ENCODE measurements at regions not wholly inside any gene's neighbourhood (a gene's known extent, or its start where the extent isn't known, plus 50 kb on each side); places are given as distances from the start of the nearest gene placed in this dataset.

DNA sequence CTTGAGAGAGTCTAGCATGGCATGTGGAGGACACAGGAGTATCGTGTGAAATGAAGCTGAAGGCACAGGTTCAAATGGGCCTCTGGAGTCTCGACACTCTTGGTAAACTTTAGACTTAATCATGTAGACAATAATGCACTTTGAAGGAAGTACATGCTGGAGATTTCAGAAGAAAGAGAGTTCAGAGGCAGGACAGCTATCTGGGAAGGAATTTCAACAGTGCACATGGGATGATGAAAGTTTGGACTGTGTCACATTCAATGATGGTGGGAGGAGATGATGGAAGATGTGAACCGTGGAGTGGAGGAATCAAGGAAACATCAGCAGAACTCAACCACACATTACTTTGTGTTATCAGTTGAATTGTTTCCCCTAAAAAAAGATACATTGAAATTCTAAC lies 88.6 kb upstream of the PAPPA start:
- Histone ChIP-seq H3K27me3 (ENCODE audit: control insufficient read depth in 1 of 2, insufficient read depth in 2 of 2, low read length in 2 of 2) (no peaks in the 10 kb centered on the region), H3K4me1 (ENCODE audit: control insufficient read depth in 2 of 2, insufficient read depth in 2 of 2, low read length in 1 of 2) (no peaks in the 10 kb centered on the region), H3K27ac (ENCODE audit: low read depth in 2 of 2, low read length in 1 of 2) (no peak overlapping the region), H3K36me3 (ENCODE audit: control insufficient read depth in 2 of 2, insufficient read depth in 2 of 2, low read length in 1 of 2) (no peaks in the 10 kb centered on the region), H3K4me3 (ENCODE audit: low read depth in 1 of 2, low read length in 2 of 2) (no peak overlapping the region), H3K9me3 (ENCODE audit: control insufficient read depth in 2 of 2, insufficient read depth in 1 of 2, low read depth in 1 of 2, low read length in 1 of 2) (no peaks in the 10 kb centered on the region)
- WGBS, 2 donors = 89% methylated on average over 3 of the region's 3 CpGs

DNA sequence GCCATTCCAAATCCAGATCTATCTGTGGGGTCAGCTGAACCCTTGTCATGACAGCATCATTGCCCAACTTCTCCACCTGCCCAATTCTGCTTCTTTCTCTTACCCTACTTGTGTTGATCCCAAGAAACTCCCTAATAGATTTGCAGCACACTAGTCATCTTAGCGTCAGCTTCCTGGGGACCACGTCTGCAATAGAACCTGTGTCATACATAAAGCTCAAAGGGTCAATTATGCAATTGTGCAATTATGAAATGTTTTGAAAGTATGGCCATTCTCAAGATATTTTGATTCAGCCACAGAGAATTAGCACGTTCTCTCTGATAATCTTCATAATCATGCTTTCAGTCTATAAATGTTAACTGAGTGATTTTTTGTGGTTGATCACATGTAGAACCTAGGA lies 87.4 kb upstream of the PAPPA start:
- H3K4me3 ChIP-seq (ENCODE audit: low read depth in 1 of 2, low read length in 2 of 2) = no peak overlapping the region
- H3K36me3 ChIP-seq (ENCODE audit: control insufficient read depth in 2 of 2, insufficient read depth in 2 of 2, low read length in 1 of 2) = no peaks in the 10 kb centered on the region
- WGBS, 2 donors = 87 to 90% methylated on average over 3 of the region's 3 CpGs
- no peak overlapping the region for H3K27ac ChIP-seq (ENCODE audit: low read depth in 2 of 2, low read length in 1 of 2)
- H3K27me3 ChIP-seq (ENCODE audit: control insufficient read depth in 1 of 2, insufficient read depth in 2 of 2, low read length in 2 of 2) = no peaks in the 10 kb centered on the region
- no peaks in the 10 kb centered on the region for H3K9me3 ChIP-seq (ENCODE audit: control insufficient read depth in 2 of 2, insufficient read depth in 1 of 2, low read depth in 1 of 2, low read length in 1 of 2)
- no peaks in the 10 kb centered on the region for H3K4me1 ChIP-seq (ENCODE audit: control insufficient read depth in 2 of 2, insufficient read depth in 2 of 2, low read length in 1 of 2)

DNA sequence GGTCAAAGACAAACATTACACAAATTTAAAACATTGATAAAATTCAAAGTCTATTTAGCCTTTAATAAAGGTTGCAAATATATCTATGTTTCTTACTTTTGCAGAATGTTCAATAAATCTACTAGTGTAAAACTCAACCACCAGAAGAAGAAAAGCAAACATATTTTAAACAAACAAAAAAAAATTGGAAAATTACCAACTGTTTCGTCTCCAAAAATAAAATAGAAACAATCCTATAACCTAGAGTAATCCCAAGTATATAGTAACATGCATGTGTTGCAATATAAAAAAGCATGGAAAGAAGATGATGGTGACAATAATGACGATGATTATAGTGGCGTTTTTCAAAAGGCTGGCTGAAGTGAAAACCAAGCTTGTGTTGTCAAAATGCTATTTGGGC lies 86.0 kb upstream of the PAPPA start:
- Histone ChIP-seq H3K27me3 (ENCODE audit: control insufficient read depth in 1 of 2, insufficient read depth in 2 of 2, low read length in 2 of 2) (no peaks in the 10 kb centered on the region), H3K9me3 (ENCODE audit: control insufficient read depth in 2 of 2, insufficient read depth in 1 of 2, low read depth in 1 of 2, low read length in 1 of 2) (no peaks in the 10 kb centered on the region), H3K36me3 (ENCODE audit: control insufficient read depth in 2 of 2, insufficient read depth in 2 of 2, low read length in 1 of 2) (no peaks in the 10 kb centered on the region), H3K4me1 (ENCODE audit: control insufficient read depth in 2 of 2, insufficient read depth in 2 of 2, low read length in 1 of 2) (no peaks in the 10 kb centered on the region), H3K27ac (ENCODE audit: low read depth in 2 of 2, low read length in 1 of 2) (no peak overlapping the region), H3K4me3 (ENCODE audit: low read depth in 1 of 2, low read length in 2 of 2) (no peak overlapping the region)
- WGBS, 2 donors = 66 to 68% methylated on average over 3 of the region's 3 CpGs

DNA sequence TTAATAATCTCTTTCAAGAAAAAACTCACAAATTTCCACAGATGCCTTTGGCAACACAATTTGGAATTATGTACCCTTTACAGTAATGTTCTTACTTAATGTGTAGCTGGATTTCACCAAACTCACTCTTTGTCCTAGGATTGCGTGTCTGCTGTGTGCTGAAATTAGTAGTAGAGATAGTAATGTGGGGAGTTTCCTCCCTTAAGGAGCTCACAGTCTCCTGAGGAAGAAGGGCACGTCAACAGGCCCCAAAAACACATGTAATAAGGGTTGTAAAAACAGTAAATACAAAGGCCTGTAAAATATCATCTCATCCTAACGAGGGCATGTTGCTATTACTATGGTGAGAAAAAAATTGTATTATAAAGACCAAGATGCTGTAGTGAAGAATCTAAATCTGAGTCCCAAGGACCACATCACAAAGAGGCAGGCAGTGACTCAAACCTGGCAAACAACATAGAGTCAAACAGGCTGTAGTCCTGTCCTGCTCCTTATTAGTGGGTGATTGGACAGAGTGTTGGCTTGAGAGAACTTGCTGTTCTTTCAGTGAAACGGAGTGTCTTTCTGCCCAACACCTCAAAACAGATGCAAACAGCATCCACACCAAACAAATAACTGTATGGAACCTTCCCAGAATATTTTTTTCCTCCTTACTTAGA lies 83.2 kb upstream of the PAPPA start:
- Histone ChIP-seq H3K9me3 (ENCODE audit: control insufficient read depth in 2 of 2, insufficient read depth in 1 of 2, low read depth in 1 of 2, low read length in 1 of 2) (no peaks in the 10 kb centered on the region), H3K4me3 (ENCODE audit: low read depth in 1 of 2, low read length in 2 of 2) (no peak overlapping the region), H3K4me1 (ENCODE audit: control insufficient read depth in 2 of 2, insufficient read depth in 2 of 2, low read length in 1 of 2) (peaks cover 0 to 1% of the 10 kb centered on the region in 2 donors), H3K27me3 (ENCODE audit: control insufficient read depth in 1 of 2, insufficient read depth in 2 of 2, low read length in 2 of 2) (no peaks in the 10 kb centered on the region), H3K36me3 (ENCODE audit: control insufficient read depth in 2 of 2, insufficient read depth in 2 of 2, low read length in 1 of 2) (no peaks in the 10 kb centered on the region), H3K27ac (ENCODE audit: low read depth in 2 of 2, low read length in 1 of 2) (no peak overlapping the region)
- WGBS, 2 donors = 73% methylated on average over 4 of the region's 4 CpGs

DNA sequence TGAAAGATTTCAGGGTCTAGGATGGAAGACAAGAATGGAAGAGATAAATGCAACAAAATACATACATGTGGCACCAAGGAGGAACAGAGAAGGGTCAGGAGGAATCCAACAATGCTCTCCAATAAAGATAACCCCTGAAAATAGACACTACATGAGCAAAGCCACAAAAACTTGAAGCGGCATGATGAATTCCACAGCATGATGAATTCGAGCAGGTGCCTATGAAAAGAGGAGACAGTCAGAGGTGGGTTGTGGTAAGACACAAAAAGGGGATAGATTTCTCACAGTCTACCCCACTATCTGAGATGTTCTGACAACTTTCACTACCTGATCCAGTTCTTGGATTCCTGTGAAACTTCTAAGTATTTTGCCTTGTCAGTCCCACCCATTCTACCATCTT lies 81.5 kb upstream of the PAPPA start:
- no peaks in the 10 kb centered on the region for H3K27me3 ChIP-seq (ENCODE audit: control insufficient read depth in 1 of 2, insufficient read depth in 2 of 2, low read length in 2 of 2)
- H3K9me3 ChIP-seq (ENCODE audit: control insufficient read depth in 2 of 2, insufficient read depth in 1 of 2, low read depth in 1 of 2, low read length in 1 of 2) = no peaks in the 10 kb centered on the region
- H3K36me3 ChIP-seq (ENCODE audit: control insufficient read depth in 2 of 2, insufficient read depth in 2 of 2, low read length in 1 of 2) = no peaks in the 10 kb centered on the region
- 78 to 89% methylated on average over 2 of the region's 2 CpGs for WGBS, 2 donors
- no peak overlapping the region for H3K27ac ChIP-seq (ENCODE audit: low read depth in 2 of 2, low read length in 1 of 2)
- H3K4me3 ChIP-seq (ENCODE audit: low read depth in 1 of 2, low read length in 2 of 2) = no peak overlapping the region
- H3K4me1 ChIP-seq (ENCODE audit: control insufficient read depth in 2 of 2, insufficient read depth in 2 of 2, low read length in 1 of 2) = peaks cover 0 to 1% of the 10 kb centered on the region in 2 donors

DNA sequence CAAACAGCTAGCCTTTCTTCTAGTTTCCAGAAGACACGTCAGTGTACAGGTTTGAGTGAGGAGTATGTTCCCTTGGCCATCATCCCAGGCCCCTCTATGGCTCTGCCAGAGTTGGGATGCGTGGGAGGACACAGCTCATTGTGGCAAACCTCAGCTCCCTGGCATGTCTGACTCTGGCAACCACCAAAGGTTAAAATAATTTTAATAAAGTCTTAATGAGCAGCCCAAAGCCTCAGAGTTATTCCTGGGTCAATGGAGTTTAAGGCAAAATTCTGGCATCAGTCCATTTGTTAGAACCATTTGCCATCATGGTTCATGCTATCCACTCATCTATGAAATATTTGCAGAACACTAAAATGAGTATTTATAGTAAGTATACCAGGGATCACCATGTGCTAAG lies 79.8 kb upstream of the PAPPA start:
- H3K27ac ChIP-seq (ENCODE audit: low read depth in 2 of 2, low read length in 1 of 2) = peak overlapping the region in 1 of 2 donors; percentile 11
- H3K36me3 ChIP-seq (ENCODE audit: control insufficient read depth in 2 of 2, insufficient read depth in 2 of 2, low read length in 1 of 2) = no peaks in the 10 kb centered on the region
- no peaks in the 10 kb centered on the region for H3K9me3 ChIP-seq (ENCODE audit: control insufficient read depth in 2 of 2, insufficient read depth in 1 of 2, low read depth in 1 of 2, low read length in 1 of 2)
- 40 to 51% methylated on average over 2 of the region's 2 CpGs for WGBS, 2 donors
- peaks cover 0 to 1% of the 10 kb centered on the region in 2 donors for H3K4me1 ChIP-seq (ENCODE audit: control insufficient read depth in 2 of 2, insufficient read depth in 2 of 2, low read length in 1 of 2)
- H3K27me3 ChIP-seq (ENCODE audit: control insufficient read depth in 1 of 2, insufficient read depth in 2 of 2, low read length in 2 of 2) = no peaks in the 10 kb centered on the region
- H3K4me3 ChIP-seq (ENCODE audit: low read depth in 1 of 2, low read length in 2 of 2) = no peak overlapping the region

DNA sequence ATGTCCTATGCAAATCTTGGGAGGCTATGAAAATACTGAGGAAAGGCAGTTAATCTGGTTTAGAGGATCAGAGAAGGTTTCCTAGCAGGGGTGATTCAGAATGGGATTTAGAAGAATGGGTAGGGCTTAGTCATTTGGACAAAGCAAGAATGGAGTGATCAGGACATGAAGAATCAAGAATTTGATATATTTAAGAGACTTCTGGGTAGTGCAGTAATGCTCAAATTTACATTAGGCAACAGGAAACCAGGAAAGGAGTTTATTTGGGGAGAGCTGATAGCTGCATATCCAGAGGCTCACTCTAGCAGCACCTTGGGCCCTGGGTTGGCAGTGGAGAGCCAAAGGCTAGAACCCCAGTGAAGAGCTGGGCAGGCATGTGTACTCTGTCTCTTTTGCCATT lies 78.9 kb upstream of the PAPPA start:
- Histone ChIP-seq H3K9me3 (ENCODE audit: control insufficient read depth in 2 of 2, insufficient read depth in 1 of 2, low read depth in 1 of 2, low read length in 1 of 2) (no peaks in the 10 kb centered on the region), H3K4me1 (ENCODE audit: control insufficient read depth in 2 of 2, insufficient read depth in 2 of 2, low read length in 1 of 2) (peaks cover 0 to 1% of the 10 kb centered on the region in 2 donors), H3K27me3 (ENCODE audit: control insufficient read depth in 1 of 2, insufficient read depth in 2 of 2, low read length in 2 of 2) (no peaks in the 10 kb centered on the region), H3K27ac (ENCODE audit: low read depth in 2 of 2, low read length in 1 of 2) (peak overlapping the region; percentile 1 to 79), H3K36me3 (ENCODE audit: control insufficient read depth in 2 of 2, insufficient read depth in 2 of 2, low read length in 1 of 2) (no peaks in the 10 kb centered on the region), H3K4me3 (ENCODE audit: low read depth in 1 of 2, low read length in 2 of 2) (no peak overlapping the region)

DNA sequence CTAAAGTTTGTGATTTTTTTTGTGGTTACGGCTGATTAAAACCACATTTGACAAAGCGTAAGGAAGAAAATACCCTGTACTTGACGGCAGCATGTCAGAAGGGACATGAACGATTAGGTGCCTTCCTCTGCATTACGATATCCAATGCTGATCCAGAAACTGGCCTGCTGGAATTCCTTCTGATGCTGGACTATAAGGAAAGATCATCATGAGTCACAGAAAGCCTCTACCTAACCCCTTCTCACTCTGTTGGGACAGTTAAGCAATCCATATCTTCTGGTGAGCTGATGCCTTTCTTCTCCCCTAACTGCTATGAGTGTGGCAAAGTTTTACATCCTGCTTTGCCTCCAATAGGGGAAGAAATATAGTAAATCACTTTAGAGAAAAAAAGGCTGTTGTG lies 78.4 kb upstream of the PAPPA start:
- Histone ChIP-seq H3K36me3 (ENCODE audit: control insufficient read depth in 2 of 2, insufficient read depth in 2 of 2, low read length in 1 of 2) (no peaks in the 10 kb centered on the region), H3K4me3 (ENCODE audit: low read depth in 1 of 2, low read length in 2 of 2) (no peak overlapping the region), H3K4me1 (ENCODE audit: control insufficient read depth in 2 of 2, insufficient read depth in 2 of 2, low read length in 1 of 2) (peaks cover 0 to 1% of the 10 kb centered on the region in 2 donors), H3K9me3 (ENCODE audit: control insufficient read depth in 2 of 2, insufficient read depth in 1 of 2, low read depth in 1 of 2, low read length in 1 of 2) (no peaks in the 10 kb centered on the region), H3K27ac (ENCODE audit: low read depth in 2 of 2, low read length in 1 of 2) (peak overlapping the region in 1 of 2 donors; percentile 13), H3K27me3 (ENCODE audit: control insufficient read depth in 1 of 2, insufficient read depth in 2 of 2, low read length in 2 of 2) (no peaks in the 10 kb centered on the region)
- 83 to 84% methylated on average over 5 of the region's 5 CpGs for WGBS, 2 donors

DNA sequence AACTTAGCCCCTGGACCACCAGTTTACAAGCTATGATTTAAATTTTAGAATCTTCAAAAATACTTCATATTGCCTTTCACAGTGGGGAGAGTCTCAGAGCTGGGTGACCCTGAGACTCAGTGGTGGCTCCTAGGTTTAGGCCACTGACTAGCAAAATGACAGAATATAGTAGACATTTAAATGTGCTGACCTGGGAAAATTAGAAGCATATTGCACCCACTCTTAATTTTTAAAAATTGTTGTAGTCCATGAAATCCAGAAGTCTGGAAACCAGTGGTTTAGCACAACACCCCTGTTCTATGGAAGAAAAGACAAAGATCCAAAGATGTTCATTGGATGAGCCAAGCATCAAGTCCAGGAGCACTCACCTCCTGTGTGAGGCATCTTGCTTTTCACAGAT lies 75.0 kb upstream of the PAPPA start:
- no peaks in the 10 kb centered on the region for H3K9me3 ChIP-seq (ENCODE audit: control insufficient read depth in 2 of 2, insufficient read depth in 1 of 2, low read depth in 1 of 2, low read length in 1 of 2)
- H3K4me1 ChIP-seq (ENCODE audit: control insufficient read depth in 2 of 2, insufficient read depth in 2 of 2, low read length in 1 of 2) = no peaks in the 10 kb centered on the region
- no peaks in the 10 kb centered on the region for H3K27me3 ChIP-seq (ENCODE audit: control insufficient read depth in 1 of 2, insufficient read depth in 2 of 2, low read length in 2 of 2)
- H3K4me3 ChIP-seq (ENCODE audit: low read depth in 1 of 2, low read length in 2 of 2) = no peak overlapping the region
- no peaks in the 10 kb centered on the region for H3K36me3 ChIP-seq (ENCODE audit: control insufficient read depth in 2 of 2, insufficient read depth in 2 of 2, low read length in 1 of 2)
- no peak overlapping the region for H3K27ac ChIP-seq (ENCODE audit: low read depth in 2 of 2, low read length in 1 of 2)

DNA sequence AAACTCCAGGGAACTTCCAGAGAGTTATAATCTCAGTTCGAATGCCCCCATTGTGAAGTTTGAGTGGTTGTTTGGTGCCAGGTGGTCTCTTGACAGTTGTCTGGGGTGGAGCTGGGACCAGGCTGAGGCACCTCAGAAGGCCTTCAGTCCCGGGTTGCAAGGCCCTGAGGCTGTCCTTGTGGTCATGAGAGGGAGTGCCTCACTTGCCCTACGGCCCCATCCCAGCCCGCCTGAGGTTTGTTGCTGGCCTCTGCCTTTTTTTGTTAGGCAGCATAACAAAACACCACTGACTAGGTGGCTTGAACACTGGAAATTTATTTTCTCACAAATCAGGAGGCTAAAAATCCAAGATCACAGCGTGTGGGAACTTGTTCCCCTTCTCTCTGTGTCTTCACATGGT lies 73.0 kb upstream of the PAPPA start:
- 65 to 73% methylated on average over 5 of the region's 5 CpGs for WGBS, 2 donors
- no peaks in the 10 kb centered on the region for H3K4me1 ChIP-seq (ENCODE audit: control insufficient read depth in 2 of 2, insufficient read depth in 2 of 2, low read length in 1 of 2)
- no peaks in the 10 kb centered on the region for H3K9me3 ChIP-seq (ENCODE audit: control insufficient read depth in 2 of 2, insufficient read depth in 1 of 2, low read depth in 1 of 2, low read length in 1 of 2)
- H3K36me3 ChIP-seq (ENCODE audit: control insufficient read depth in 2 of 2, insufficient read depth in 2 of 2, low read length in 1 of 2) = no peaks in the 10 kb centered on the region
- no peak overlapping the region for H3K27ac ChIP-seq (ENCODE audit: low read depth in 2 of 2, low read length in 1 of 2)
- no peaks in the 10 kb centered on the region for H3K27me3 ChIP-seq (ENCODE audit: control insufficient read depth in 1 of 2, insufficient read depth in 2 of 2, low read length in 2 of 2)
- no peak overlapping the region for H3K4me3 ChIP-seq (ENCODE audit: low read depth in 1 of 2, low read length in 2 of 2)

Measured in esophagus (tissue), 2 donors.